ENCODE measurements at regions not wholly inside any gene's neighbourhood (a gene's known extent, or its start where the extent isn't known, plus 50 kb on each side); places are given as distances from the start of the nearest gene placed in this dataset.

DNA sequence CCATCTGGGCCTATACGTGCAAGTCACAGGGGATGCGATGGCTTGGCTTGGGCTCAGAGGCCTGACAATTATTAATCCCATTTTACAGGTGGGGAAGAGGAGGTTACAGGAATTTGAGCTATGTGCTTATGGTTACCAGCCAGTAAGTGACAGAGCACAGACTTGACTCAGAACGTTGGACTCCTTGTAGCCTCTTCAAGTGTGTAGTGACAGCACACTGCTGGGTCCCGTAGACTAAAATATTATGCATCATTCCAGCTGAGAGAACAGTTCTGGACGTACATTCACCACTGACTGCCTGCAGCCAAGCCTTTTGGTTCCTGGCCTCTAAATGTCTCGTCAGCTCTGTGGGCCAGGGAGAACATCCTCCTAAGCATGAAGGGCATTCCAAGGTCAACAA lies 314.5 kb downstream of the GPAT3 start:
- Mint-ChIP-seq H3K4me1 (ENCODE audit: low read depth, unreplicated experiment) (peaks cover 3% of the 10 kb centered on the region), H3K27me3 (ENCODE audit: unreplicated experiment) (no peaks in the 10 kb centered on the region), H3K9me3 (ENCODE audit: unreplicated experiment) (peaks cover 2% of the 10 kb centered on the region), H3K4me3 (ENCODE audit: unreplicated experiment) (no peak overlapping the region), H3K27ac (ENCODE audit: unreplicated experiment) (no peak overlapping the region), H3K36me3 (ENCODE audit: unreplicated experiment) (no peaks in the 10 kb centered on the region)
- no peak for DNase-seq
- TF ChIP-seq, protein P1, sequence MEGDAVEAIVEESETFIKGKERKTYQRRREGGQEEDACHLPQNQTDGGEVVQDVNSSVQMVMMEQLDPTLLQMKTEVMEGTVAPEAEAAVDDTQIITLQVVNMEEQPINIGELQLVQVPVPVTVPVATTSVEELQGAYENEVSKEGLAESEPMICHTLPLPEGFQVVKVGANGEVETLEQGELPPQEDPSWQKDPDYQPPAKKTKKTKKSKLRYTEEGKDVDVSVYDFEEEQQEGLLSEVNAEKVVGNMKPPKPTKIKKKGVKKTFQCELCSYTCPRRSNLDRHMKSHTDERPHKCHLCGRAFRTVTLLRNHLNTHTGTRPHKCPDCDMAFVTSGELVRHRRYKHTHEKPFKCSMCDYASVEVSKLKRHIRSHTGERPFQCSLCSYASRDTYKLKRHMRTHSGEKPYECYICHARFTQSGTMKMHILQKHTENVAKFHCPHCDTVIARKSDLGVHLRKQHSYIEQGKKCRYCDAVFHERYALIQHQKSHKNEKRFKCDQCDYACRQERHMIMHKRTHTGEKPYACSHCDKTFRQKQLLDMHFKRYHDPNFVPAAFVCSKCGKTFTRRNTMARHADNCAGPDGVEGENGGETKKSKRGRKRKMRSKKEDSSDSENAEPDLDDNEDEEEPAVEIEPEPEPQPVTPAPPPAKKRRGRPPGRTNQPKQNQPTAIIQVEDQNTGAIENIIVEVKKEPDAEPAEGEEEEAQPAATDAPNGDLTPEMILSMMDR (IDR thresholded peaks at IDR 0.05; ENCODE audit: partially characterized antibody, unreplicated experiment) = no peak

DNA sequence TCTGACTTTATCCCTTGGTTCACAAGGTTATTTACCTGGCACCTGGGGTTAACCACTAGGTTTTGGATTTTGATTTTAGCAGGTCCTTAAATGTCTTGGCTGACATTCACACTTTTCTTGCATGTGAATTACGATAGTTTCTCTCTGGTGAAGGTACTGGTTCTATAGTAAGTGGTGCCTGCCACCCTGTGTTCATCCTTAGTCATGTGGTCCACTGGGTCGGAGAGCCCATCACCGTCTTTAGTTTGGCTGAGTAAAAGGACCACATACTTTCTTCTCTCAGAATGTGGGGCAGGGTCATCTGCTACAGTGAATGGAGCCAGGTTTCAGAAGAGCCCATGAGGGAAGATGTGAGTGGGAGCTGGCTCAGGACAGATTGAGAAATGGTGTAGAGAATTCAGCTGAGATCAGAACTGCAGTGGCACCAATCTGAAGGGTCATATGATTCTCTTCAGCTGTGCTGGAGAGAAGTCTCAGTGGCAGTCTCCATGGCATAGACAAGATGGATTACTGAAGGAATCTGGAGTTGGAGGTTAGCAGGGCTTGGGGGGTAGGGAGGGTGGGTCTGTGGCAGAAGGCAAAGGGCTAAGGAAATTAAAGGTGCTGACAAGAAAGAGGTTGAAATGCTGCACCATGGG lies 310.4 kb downstream of the GPAT3 start:
- H3K4me1 Mint-ChIP-seq (ENCODE audit: low read depth, unreplicated experiment) = peaks cover under 1% of the 10 kb centered on the region

DNA sequence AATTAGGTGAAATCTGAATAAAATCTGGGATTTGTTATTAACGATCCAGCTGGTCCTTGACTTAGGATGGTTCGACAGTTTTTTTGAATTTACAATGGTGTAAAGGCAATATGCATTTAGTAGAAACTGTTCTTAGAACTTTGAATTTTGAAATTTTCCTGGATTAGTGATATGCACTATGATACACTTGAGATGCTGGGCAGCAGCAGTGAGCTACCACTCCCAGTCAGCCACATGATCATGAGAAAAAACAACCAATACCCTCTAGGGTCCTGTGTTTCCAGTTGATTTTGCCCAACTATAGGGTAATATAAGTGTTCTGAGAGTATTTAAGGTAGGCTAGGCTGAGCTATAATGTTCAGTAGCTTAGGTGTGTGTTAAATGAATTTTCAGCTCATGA lies 303.7 kb downstream of the GPAT3 start:
- DNase-seq = no peak
- H3K9me3 Mint-ChIP-seq (ENCODE audit: unreplicated experiment) = peaks cover 3% of the 10 kb centered on the region
- H3K4me1 Mint-ChIP-seq (ENCODE audit: low read depth, unreplicated experiment) = no peaks in the 10 kb centered on the region
- no peak overlapping the region for H3K4me3 Mint-ChIP-seq (ENCODE audit: unreplicated experiment)
- H3K36me3 Mint-ChIP-seq (ENCODE audit: unreplicated experiment) = no peaks in the 10 kb centered on the region
- H3K27me3 Mint-ChIP-seq (ENCODE audit: unreplicated experiment) = no peaks in the 10 kb centered on the region
- no peak overlapping the region for H3K27ac Mint-ChIP-seq (ENCODE audit: unreplicated experiment)
- TF ChIP-seq, protein P1 (IDR thresholded peaks at IDR 0.05; ENCODE audit: partially characterized antibody, unreplicated experiment) = no peak

More for the DNA sequence above, 310.4 kb downstream of the GPAT3 start:
- H3K4me3 Mint-ChIP-seq (ENCODE audit: unreplicated experiment) = no peak overlapping the region
- no peak overlapping the region for H3K27ac Mint-ChIP-seq (ENCODE audit: unreplicated experiment)
- H3K27me3 Mint-ChIP-seq (ENCODE audit: unreplicated experiment) = no peaks in the 10 kb centered on the region
- H3K9me3 Mint-ChIP-seq (ENCODE audit: unreplicated experiment) = peaks cover 2% of the 10 kb centered on the region
- H3K36me3 Mint-ChIP-seq (ENCODE audit: unreplicated experiment) = no peaks in the 10 kb centered on the region
- DNase-seq = no peak
- TF ChIP-seq, protein P1 (IDR thresholded peaks at IDR 0.05; ENCODE audit: partially characterized antibody, unreplicated experiment) = no peak

DNA sequence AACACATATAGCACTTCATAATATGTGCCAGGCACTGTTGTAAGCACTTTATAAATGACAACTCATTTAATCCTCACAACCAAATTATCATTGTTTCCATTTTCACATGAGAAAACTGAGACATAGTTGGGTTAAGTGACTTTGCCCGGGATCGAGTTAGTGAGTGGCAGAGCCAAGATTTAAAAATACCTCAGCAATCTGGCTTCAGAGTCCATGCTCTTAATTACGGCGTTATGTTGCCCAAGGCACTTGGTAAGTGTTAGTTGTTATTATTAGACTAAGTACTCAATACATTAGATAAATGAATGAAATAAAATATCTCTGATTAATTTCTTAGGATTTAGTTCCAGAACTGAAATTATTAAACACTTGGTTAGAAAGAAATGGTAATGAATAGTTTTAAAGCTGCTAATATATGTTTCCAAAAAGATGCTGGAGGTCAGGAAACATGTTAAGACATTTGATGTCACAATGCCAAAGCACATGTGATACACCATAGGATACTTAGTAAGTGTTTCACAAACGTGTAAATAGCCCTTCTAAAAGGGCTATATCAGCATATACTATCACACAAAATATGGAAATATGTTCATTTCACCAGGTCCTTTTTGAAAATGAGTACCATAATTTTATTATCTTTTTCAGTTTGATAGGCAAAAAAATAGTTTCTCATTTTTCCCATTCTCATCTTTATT lies 301.9 kb downstream of the GPAT3 start:
- Mint-ChIP-seq H3K4me3 (ENCODE audit: unreplicated experiment) (no peak overlapping the region), H3K27ac (ENCODE audit: unreplicated experiment) (no peak overlapping the region), H3K4me1 (ENCODE audit: low read depth, unreplicated experiment) (no peaks in the 10 kb centered on the region), H3K9me3 (ENCODE audit: unreplicated experiment) (peaks cover 3% of the 10 kb centered on the region), H3K27me3 (ENCODE audit: unreplicated experiment) (no peaks in the 10 kb centered on the region), H3K36me3 (ENCODE audit: unreplicated experiment) (no peaks in the 10 kb centered on the region)
- TF ChIP-seq, protein P1 (IDR thresholded peaks at IDR 0.05; ENCODE audit: partially characterized antibody, unreplicated experiment) = no peak
- DNase-seq = no peak

DNA sequence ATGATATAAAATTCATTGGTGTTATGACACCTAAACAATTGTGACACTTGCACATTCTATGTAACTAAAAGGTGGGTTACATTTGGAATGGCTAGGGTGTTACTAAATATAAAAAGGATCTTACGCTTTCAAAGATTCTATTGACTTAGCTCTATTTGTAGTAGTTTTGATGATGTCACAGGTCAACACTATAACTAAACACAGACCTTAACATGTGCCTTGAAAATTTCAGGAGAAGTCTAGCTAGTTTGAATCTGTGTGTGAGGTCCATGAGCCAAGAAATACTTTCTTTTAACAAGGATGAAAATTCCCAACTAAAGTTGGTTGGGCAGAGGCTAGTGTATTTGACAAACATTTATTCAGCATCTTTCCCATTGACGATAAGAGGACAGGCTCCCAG lies 298.0 kb downstream of the GPAT3 start:
- no peak for DNase-seq
- TF ChIP-seq, protein P1 (IDR thresholded peaks at IDR 0.05; ENCODE audit: partially characterized antibody, unreplicated experiment) = no peak
- Mint-ChIP-seq H3K36me3 (ENCODE audit: unreplicated experiment) (no peaks in the 10 kb centered on the region), H3K27me3 (ENCODE audit: unreplicated experiment) (no peaks in the 10 kb centered on the region), H3K4me1 (ENCODE audit: low read depth, unreplicated experiment) (no peaks in the 10 kb centered on the region), H3K9me3 (ENCODE audit: unreplicated experiment) (peaks cover 3% of the 10 kb centered on the region), H3K27ac (ENCODE audit: unreplicated experiment) (no peak overlapping the region), H3K4me3 (ENCODE audit: unreplicated experiment) (no peak overlapping the region)
